ENCODE measurements at regions not wholly inside any gene's neighbourhood (a gene's known extent, or its start where the extent isn't known, plus 50 kb on each side); places are given as distances from the start of the nearest gene placed in this dataset.

- ATAC-seq: no peak
- TF ChIP-seq, protein P1, sequence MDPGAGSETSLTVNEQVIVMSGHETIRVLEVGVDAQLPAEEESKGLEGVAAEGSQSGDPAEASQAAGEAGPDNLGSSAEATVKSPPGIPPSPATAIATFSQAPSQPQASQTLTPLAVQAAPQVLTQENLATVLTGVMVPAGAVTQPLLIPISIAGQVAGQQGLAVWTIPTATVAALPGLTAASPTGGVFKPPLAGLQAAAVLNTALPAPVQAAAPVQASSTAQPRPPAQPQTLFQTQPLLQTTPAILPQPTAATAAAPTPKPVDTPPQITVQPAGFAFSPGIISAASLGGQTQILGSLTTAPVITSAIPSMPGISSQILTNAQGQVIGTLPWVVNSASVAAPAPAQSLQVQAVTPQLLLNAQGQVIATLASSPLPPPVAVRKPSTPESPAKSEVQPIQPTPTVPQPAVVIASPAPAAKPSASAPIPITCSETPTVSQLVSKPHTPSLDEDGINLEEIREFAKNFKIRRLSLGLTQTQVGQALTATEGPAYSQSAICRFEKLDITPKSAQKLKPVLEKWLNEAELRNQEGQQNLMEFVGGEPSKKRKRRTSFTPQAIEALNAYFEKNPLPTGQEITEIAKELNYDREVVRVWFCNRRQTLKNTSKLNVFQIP (CRISPR knock-in tag; IDR thresholded peaks at IDR 0.05; ENCODE audit: borderline replicate concordance, low read depth): no peak
- TF ChIP-seq PPARA (CRISPR knock-in tag; IDR thresholded peaks at IDR 0.05; ENCODE audit: borderline replicate concordance) (no peak), ZFP30 (CRISPR knock-in tag; IDR thresholded peaks at IDR 0.05) (no peak), ZFP3 (CRISPR knock-in tag; IDR thresholded peaks at IDR 0.05) (no peak), TOX (CRISPR knock-in tag; IDR thresholded peaks at IDR 0.05; ENCODE audit: borderline replicate concordance) (no peak), CREB5 (CRISPR knock-in tag; IDR thresholded peaks at IDR 0.05; ENCODE audit: low read depth) (no peak), ZNF565 (CRISPR knock-in tag; conservative IDR thresholded peaks at IDR 0.05; ENCODE audit: low read depth) (no peak), ZC3H10 (CRISPR knock-in tag; IDR thresholded peaks at IDR 0.05) (no peak), BACH2 (CRISPR knock-in tag; IDR thresholded peaks at IDR 0.05; ENCODE audit: borderline replicate concordance) (no peak)
- TF ChIP-seq, protein P2, sequence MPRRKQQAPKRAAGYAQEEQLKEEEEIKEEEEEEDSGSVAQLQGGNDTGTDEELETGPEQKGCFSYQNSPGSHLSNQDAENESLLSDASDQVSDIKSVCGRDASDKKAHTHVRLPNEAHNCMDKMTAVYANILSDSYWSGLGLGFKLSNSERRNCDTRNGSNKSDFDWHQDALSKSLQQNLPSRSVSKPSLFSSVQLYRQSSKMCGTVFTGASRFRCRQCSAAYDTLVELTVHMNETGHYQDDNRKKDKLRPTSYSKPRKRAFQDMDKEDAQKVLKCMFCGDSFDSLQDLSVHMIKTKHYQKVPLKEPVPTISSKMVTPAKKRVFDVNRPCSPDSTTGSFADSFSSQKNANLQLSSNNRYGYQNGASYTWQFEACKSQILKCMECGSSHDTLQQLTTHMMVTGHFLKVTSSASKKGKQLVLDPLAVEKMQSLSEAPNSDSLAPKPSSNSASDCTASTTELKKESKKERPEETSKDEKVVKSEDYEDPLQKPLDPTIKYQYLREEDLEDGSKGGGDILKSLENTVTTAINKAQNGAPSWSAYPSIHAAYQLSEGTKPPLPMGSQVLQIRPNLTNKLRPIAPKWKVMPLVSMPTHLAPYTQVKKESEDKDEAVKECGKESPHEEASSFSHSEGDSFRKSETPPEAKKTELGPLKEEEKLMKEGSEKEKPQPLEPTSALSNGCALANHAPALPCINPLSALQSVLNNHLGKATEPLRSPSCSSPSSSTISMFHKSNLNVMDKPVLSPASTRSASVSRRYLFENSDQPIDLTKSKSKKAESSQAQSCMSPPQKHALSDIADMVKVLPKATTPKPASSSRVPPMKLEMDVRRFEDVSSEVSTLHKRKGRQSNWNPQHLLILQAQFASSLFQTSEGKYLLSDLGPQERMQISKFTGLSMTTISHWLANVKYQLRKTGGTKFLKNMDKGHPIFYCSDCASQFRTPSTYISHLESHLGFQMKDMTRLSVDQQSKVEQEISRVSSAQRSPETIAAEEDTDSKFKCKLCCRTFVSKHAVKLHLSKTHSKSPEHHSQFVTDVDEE (CRISPR knock-in tag; IDR thresholded peaks at IDR 0.05): no peak
Observed at GRCh38 chr1:69425871-69426270, 141.9 kb upstream of the LRRC7 start.

- no peak for TF ChIP-seq ZNF8 (CRISPR knock-in tag; IDR thresholded peaks at IDR 0.05)
- TF ChIP-seq TCF4 (CRISPR knock-in tag; IDR thresholded peaks at IDR 0.05; ENCODE audit: borderline replicate concordance): no peak
- no peak for TF ChIP-seq PPARA (CRISPR knock-in tag; IDR thresholded peaks at IDR 0.05; ENCODE audit: borderline replicate concordance)
- TF ChIP-seq, protein P2 (CRISPR knock-in tag; IDR thresholded peaks at IDR 0.05): no peak
- TF ChIP-seq ZNF70 (CRISPR knock-in tag; IDR thresholded peaks at IDR 0.05): no peak
- TF ChIP-seq BACH2 (CRISPR knock-in tag; IDR thresholded peaks at IDR 0.05; ENCODE audit: borderline replicate concordance): no peak
- TF ChIP-seq, protein P1 (CRISPR knock-in tag; IDR thresholded peaks at IDR 0.05; ENCODE audit: borderline replicate concordance, low read depth): no peak
- TF ChIP-seq CSRNP3 (CRISPR knock-in tag; IDR thresholded peaks at IDR 0.05): no peak
- no peak for TF ChIP-seq CSDC2 (CRISPR knock-in tag; IDR thresholded peaks at IDR 0.05)
- TF ChIP-seq ESRRG (CRISPR knock-in tag; IDR thresholded peaks at IDR 0.05): no peak
- no peak for TF ChIP-seq ISL1 (CRISPR knock-in tag; IDR thresholded peaks at IDR 0.05)
- TF ChIP-seq ZNF565 (CRISPR knock-in tag; conservative IDR thresholded peaks at IDR 0.05; ENCODE audit: low read depth): no peak
- TF ChIP-seq ZFP3 (CRISPR knock-in tag; IDR thresholded peaks at IDR 0.05): no peak
- no peak for TF ChIP-seq OSR1 (CRISPR knock-in tag; IDR thresholded peaks at IDR 0.05)
- TF ChIP-seq CREB5 (CRISPR knock-in tag; IDR thresholded peaks at IDR 0.05; ENCODE audit: low read depth): no peak
- TF ChIP-seq ARNTL (CRISPR knock-in tag; IDR thresholded peaks at IDR 0.05; ENCODE audit: borderline replicate concordance, low read depth): no peak
- no peak for TF ChIP-seq ZFP30 (CRISPR knock-in tag; IDR thresholded peaks at IDR 0.05)
- no peak for ATAC-seq
Observed at GRCh38 chr1:69426401-69426800, 141.3 kb upstream of the LRRC7 start.
